ENCODE measurements at regions not wholly inside any gene's neighbourhood (a gene's known extent, or its start where the extent isn't known, plus 50 kb on each side); places are given as distances from the start of the nearest gene placed in this dataset.

DNA sequence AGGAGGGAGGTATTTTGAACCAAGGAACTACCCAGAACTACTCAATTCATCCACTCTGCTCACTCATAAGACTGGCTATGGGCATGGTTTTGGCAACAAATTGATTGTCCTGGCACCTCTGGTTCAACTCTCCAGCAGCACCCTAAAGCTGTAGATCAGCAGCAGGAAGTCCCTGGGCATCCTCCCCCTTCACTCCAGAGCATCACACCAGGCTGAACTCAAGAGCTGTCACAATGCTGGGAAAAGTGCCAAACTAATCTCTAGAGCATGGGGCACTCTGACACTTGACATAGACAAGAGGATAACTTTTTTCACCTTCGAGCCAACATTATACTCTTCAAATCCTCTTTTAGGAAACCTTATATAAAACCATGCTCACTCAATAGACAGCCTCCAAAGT lies 154.1 kb upstream of the RBBP8 start:
- no peak for DNase-seq (ENCODE audit: low read depth, low spot score)
- in situ Hi-C loops (cut with HindIII; ENCODE audit: low pct_unique_long_range_greater_than_20kb, low sequenced_read_pairs) = no loop called here

DNA sequence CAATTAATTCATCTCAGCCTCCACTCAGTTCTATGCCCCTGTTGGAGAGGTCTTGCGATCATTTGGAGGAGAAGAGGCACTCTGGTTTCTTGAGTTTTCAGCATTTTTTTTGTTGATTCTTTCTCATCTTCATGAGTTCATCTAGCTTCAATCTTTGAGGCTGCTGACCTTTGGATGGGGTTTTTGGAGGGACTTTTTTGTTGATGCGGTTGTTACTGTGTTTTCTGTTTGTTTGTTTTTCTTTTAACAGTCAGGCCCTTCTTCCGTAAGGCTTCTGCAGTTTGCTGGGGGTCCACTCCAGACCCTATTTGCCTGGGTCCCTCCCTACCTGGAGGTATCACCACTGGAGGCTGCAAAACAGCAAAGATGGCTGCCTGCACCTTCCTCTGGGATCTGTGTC lies 149.9 kb upstream of the RBBP8 start:
- in situ Hi-C loops (cut with HindIII; ENCODE audit: low pct_unique_long_range_greater_than_20kb, low sequenced_read_pairs) = no loop called here

GRCh38 chr18:22783662-22784076 lies 149.5 kb upstream of the RBBP8 start:
- in situ Hi-C loops (cut with HindIII; ENCODE audit: low pct_unique_long_range_greater_than_20kb, low sequenced_read_pairs) = no loop called here
- DNase-seq (ENCODE audit: low read depth, low spot score) = no peak

More for the DNA sequence above, 149.9 kb upstream of the RBBP8 start:
- DNase-seq (ENCODE audit: low read depth, low spot score) = no peak

GRCh38 chr18:22789052-22789451 lies 144.1 kb upstream of the RBBP8 start:
- no peak for DNase-seq (ENCODE audit: low read depth, low spot score)
- in situ Hi-C loops (cut with HindIII; ENCODE audit: low pct_unique_long_range_greater_than_20kb, low sequenced_read_pairs) = no loop called here

DNA sequence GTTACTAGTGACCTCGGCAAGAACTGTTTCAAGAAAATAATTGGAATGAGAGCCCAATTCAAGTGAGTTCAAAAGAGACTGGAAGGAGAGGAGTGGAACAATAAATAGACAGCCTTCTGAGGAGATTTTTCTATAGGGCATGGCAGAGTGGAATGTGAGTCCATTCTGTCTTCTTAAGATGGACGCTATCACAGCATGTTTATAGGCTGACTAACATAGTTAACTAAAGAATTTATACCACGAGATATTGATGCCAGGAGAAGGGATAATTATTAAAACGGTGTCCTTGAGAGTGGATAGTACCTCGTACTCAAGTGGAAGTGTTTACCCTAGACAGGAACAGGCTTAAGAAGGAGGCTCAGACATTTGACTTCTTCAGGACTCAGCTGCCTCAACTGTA lies 143.5 kb upstream of the RBBP8 start:
- in situ Hi-C loops (cut with HindIII; ENCODE audit: low pct_unique_long_range_greater_than_20kb, low sequenced_read_pairs) = no loop called here
- DNase-seq (ENCODE audit: low read depth, low spot score) = no peak

- in situ Hi-C loops (cut with HindIII; ENCODE audit: low pct_unique_long_range_greater_than_20kb, low sequenced_read_pairs) = no loop called here
- DNase-seq (ENCODE audit: low read depth, low spot score) = no peak
Measured at GRCh38 chr18:22790545-22791309, 142.4 kb upstream of the RBBP8 start.

- DNase-seq (ENCODE audit: low read depth, low spot score) = no peak
- in situ Hi-C loops (cut with HindIII; ENCODE audit: low pct_unique_long_range_greater_than_20kb, low sequenced_read_pairs) = no loop called here
Measured at GRCh38 chr18:22791310-22791610, 141.9 kb upstream of the RBBP8 start.

- DNase-seq (ENCODE audit: low read depth, low spot score) = no peak
- in situ Hi-C loops (cut with HindIII; ENCODE audit: low pct_unique_long_range_greater_than_20kb, low sequenced_read_pairs) = no loop called here
Measured at GRCh38 chr18:22796113-22796512, 137.0 kb upstream of the RBBP8 start.

DNA sequence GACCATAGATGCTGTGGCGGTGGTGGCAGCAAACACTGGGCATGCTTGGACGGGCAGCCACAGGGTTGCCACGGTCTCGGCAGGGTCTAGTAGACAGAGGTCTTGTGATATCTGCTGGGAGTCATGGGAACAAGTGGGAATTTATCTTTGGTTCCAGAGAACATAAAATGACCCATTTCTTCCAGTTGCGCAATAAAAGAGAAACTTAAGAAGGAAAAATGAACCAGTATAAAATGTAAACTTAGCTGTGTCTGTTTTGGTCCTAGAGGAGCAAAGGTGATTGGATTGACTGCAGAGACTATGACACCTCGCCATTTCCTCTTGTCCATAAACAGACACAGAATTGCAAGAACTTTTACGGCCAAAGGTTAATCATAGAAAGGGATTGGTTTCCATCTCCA lies 132.6 kb upstream of the RBBP8 start:
- in situ Hi-C loops (cut with HindIII; ENCODE audit: low pct_unique_long_range_greater_than_20kb, low sequenced_read_pairs) = no loop called here

GRCh38 chr18:22813648-22814328 lies 119.3 kb upstream of the RBBP8 start:
- DNase-seq (ENCODE audit: low read depth, low spot score) = peak; percentile 46
- in situ Hi-C loops (cut with HindIII; ENCODE audit: low pct_unique_long_range_greater_than_20kb, low sequenced_read_pairs) = no loop called here

More for the DNA sequence above, 132.6 kb upstream of the RBBP8 start:
- no peak for DNase-seq (ENCODE audit: low read depth, low spot score)

GRCh38 chr18:22814329-22814703 lies 118.8 kb upstream of the RBBP8 start:
- in situ Hi-C loops (cut with HindIII; ENCODE audit: low pct_unique_long_range_greater_than_20kb, low sequenced_read_pairs) = no loop called here
- DNase-seq (ENCODE audit: low read depth, low spot score) = no peak

GRCh38 chr18:22816266-22817176 lies 116.6 kb upstream of the RBBP8 start:
- in situ Hi-C loops (cut with HindIII; ENCODE audit: low pct_unique_long_range_greater_than_20kb, low sequenced_read_pairs) = no loop called here
- DNase-seq (ENCODE audit: low read depth, low spot score) = no peak

DNA sequence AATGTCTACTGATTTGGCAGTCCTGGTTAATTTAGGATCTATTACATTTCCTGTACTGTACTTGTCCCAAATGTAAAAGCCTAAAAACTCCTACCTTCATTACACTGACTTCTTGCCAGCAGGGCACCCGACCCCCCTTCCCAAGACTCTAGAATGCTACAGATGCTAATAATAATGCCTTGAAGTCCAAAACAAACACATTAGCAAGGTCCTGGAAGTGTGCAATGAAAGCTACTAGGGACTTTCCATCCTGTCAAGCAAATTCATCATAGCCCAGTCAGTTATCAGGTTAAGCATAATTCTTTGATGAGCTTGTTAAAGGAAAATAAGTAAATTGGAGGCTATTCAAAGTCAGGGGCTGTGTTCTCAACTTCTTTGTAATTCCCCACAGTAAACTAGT lies 115.3 kb upstream of the RBBP8 start:
- in situ Hi-C loops (cut with HindIII; ENCODE audit: low pct_unique_long_range_greater_than_20kb, low sequenced_read_pairs) = no loop called here
- no peak for DNase-seq (ENCODE audit: low read depth, low spot score)

GRCh38 chr18:22822024-22822423 lies 111.1 kb upstream of the RBBP8 start:
- in situ Hi-C loops (cut with HindIII; ENCODE audit: low pct_unique_long_range_greater_than_20kb, low sequenced_read_pairs) = no loop called here
- peak; percentile 7 for DNase-seq (ENCODE audit: low read depth, low spot score)

DNA sequence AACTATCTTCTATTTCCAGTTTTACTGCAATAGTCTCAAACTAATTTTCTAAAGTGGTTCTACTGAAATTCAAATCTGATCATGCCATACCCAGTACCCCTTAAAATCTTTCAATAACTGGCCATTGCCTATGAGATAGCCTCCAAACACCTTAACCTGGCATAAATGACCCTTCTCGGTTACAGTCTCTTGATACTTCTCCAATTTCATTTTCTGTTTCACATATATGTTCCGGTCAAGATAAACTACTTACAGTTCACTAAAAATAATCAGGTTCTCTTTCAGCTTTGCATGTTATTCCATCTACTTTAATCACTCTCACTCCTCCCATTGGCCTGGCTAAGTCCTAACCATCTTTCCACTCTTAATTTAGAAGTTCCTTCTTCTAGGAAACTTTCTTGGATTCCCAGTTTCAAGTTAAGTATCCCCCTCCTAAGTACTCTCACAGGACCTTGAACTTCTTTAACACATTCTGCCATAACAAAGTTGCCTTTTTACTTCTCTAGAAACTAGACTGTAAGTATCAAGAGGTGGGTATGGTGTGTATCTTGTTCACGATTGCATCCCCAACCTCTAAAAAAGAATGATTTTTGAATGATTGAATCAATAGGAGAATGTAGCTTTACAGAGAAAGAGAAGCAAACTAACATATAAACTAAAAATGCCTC lies 110.2 kb upstream of the RBBP8 start:
- in situ Hi-C loops (cut with HindIII; ENCODE audit: low pct_unique_long_range_greater_than_20kb, low sequenced_read_pairs) = no loop called here
- DNase-seq (ENCODE audit: low read depth, low spot score) = no peak

GRCh38 chr18:22826726-22827125 lies 106.4 kb upstream of the RBBP8 start:
- in situ Hi-C loops (cut with HindIII; ENCODE audit: low pct_unique_long_range_greater_than_20kb, low sequenced_read_pairs) = no loop called here
- no peak for DNase-seq (ENCODE audit: low read depth, low spot score)

DNA sequence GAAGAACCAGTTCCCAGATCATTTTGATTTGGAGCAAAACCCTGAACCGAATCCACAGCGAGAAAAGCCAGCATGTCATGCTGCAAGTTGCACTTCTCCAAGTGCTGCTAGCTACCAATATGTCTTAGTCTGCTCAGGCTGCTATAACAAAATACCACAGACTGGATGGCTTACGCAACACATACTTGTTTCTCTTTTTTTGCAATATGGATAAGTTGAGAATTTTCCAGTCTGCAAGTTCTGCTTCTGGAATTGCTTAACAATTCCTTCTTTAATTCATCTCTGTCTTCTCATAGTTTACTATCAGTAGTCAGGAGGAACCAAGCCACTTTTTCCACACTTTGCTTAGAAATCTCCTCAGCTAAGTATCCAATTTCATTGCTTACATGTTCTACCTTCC lies 105.9 kb upstream of the RBBP8 start:
- no peak for DNase-seq (ENCODE audit: low read depth, low spot score)
- in situ Hi-C loops (cut with HindIII; ENCODE audit: low pct_unique_long_range_greater_than_20kb, low sequenced_read_pairs) = no loop called here

GRCh38 chr18:22827741-22828140 lies 105.4 kb upstream of the RBBP8 start:
- DNase-seq (ENCODE audit: low read depth, low spot score) = no peak
- in situ Hi-C loops (cut with HindIII; ENCODE audit: low pct_unique_long_range_greater_than_20kb, low sequenced_read_pairs) = no loop called here

Measured in SK-MEL-5 (cell line).